Breast epithelium (tissue), 3 donors: ENCODE measurements at regions not wholly inside any gene's neighbourhood (a gene's known extent, or its start where the extent isn't known, plus 50 kb on each side); places are given as distances from the start of the nearest gene placed in this dataset.

Experiments
- POLR2A ChIP-seq: fragments of 450-650 bp; IDR thresholded peaks from one replicate; pipeline ENCODE4 v1.6.1; 2016; ENCODE audit warnings: antibody characterized with exemption, mild to moderate bottlenecking, moderate library complexity
- TF ChIP-seq, protein P1 (sequence below), 3 donors: fragments of 450-650 bp; IDR thresholded peaks; one replicate each; pipeline ENCODE4 v1.5.1; 2016 to 2017; ENCODE audit warnings: antibody characterized with exemption in 3 of 3, mild to moderate bottlenecking in 3 of 3, moderate library complexity in 3 of 3

DNA sequence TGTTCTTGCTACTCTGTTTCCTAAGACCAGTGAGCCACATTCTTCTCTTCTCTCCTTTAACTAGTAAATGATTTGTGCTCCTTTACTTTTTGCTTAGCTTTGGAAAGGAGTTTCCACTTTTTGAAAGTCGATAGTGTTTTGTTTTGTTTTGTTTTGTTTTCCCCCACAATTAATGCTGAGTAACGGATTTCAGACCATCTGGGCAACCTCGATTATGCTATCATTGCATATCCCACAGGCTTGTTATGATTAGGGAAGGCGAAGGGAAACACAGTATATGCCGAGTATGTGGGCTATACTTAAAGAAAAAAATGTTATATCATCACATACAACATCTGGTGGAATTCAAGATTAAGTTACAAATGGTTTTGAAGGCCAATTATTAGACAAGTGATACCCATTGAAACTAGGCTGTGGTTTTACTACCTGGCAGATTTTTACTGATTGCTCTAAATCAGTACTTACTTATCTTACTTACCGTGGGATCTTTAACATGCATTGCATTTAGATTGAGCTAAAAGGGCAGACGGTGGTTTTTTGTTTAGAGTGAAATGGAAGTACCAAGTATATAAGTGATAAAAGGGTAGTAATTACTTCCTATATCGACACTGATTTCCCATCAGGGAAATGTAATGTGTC is 361.3 kb upstream of the SOX9 start:
- TF ChIP-seq, protein P1, sequence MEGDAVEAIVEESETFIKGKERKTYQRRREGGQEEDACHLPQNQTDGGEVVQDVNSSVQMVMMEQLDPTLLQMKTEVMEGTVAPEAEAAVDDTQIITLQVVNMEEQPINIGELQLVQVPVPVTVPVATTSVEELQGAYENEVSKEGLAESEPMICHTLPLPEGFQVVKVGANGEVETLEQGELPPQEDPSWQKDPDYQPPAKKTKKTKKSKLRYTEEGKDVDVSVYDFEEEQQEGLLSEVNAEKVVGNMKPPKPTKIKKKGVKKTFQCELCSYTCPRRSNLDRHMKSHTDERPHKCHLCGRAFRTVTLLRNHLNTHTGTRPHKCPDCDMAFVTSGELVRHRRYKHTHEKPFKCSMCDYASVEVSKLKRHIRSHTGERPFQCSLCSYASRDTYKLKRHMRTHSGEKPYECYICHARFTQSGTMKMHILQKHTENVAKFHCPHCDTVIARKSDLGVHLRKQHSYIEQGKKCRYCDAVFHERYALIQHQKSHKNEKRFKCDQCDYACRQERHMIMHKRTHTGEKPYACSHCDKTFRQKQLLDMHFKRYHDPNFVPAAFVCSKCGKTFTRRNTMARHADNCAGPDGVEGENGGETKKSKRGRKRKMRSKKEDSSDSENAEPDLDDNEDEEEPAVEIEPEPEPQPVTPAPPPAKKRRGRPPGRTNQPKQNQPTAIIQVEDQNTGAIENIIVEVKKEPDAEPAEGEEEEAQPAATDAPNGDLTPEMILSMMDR (IDR thresholded peaks at IDR 0.05), result no peak
- TF ChIP-seq POLR2A, result no peak
